A172 (cell line): ENCODE measurements at regions not wholly inside any gene's neighbourhood (a gene's known extent, or its start where the extent isn't known, plus 50 kb on each side); places are given as distances from the start of the nearest gene placed in this dataset.

Source experiments
- DNase-seq: peaks from one replicate; pipeline ENCODE4 v3.0.0-alpha.2; 2015; ENCODE audit warnings: low spot score

DNA sequence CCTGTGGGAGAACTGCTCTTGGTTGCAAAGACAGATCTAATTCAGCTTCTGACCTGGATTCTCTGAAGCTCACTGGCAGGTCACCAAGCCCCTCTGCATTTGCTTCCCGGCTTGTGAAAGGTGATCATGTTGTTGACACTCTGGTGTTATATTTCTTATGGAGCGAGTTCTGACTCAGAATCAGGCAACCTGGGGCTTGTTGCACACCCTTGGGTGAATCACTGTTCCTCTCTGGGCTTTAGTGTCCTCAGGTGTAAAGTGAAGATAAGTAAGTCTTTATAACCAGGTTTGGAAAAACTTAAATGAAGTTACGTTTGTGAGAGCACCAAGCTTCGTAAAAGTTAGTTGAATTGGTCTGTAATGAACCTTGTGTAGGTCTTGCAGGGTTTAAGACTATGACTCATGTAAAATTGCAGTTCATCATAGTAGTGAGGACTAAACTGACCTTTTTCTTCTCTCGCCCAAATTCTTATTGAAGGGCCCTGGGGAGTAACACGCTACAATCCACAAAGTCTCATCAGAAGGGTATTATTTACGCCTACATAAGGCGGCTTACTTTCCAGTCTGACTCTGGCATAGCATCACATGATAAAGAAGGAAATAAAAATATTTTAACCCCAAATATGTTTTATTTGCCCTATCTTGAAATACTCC is 218.6 kb downstream of the TMEM38B start:
- no peak for DNase-seq

DNA sequence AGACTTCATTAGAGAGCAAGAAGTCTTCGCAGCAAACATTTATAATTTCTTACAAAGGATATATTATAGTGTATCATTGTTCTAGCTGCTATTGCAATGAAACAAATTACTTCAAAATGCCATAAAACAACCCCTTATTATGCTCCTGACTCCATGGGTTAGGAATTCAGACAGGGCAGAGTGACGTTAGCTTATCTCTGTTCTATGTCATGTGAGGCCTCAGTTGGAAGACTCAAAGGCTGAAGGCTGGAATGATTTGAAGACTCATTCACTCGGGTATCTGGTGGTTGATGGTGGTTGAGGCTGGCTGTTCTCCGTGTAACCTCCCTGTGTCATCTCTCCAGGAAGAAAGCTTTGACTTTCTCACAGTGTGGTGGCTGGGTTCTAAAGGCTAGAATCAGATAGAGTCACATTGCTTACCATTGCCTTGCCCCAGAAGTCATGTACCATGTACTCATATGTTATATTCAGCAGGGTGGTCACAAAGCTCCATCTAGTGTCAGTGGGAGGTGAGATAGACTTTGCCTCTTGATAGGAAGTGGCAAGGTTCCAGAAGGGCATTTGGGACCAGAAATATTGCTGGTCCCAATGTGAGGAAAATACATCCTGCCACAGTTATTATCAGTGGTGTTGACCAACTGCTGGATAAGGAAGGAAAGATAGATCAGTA is 226.9 kb downstream of the TMEM38B start:
- DNase-seq = no peak

DNA sequence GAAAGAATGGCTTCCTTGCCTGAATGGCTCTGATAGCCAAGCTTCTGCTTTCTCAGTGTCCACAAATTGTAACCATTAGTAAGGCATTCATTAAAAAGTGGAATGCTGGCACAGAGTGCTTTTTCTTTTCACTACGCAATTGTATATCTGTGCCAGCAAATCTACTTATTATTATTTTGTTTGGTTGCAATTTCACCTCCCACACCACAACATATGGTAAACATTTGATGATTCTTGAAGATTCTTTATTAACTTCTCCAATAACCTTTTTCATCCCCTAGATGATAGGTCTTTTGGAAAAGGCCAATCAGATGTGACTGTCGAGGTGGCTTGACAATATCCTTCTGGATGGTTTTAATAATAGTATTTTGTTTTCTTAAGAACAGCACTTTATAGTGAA is 234.1 kb downstream of the TMEM38B start:
- DNase-seq = no peak

DNA sequence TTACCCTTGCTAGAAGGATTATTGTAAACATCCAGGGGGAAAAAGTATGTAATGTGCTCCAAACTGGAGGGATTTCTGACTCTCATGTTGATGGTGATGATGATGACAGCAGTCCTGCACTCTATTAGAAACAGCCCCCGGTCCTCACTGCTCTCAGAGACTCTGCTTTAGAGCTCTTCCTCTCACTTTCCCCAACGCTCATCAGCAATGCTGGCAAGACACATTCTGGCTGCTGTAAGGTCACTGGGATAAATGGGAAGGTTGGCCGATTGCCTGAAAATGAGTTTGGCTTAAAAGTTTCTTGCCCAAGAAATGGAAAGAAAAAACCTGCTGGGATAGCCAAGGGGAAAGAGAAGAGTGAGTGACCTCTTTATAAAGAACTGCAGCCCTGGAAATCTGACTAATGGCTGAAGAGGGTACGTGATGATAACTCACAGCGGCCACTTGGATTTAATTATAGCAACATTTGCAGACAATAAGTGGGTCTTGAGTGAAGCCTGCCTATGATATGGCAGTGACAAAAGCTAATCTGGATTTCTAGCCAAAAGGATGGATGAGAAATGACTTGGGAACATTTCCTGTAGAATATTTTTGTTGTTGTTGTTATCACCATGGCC is 235.8 kb downstream of the TMEM38B start:
- no peak for DNase-seq

DNA sequence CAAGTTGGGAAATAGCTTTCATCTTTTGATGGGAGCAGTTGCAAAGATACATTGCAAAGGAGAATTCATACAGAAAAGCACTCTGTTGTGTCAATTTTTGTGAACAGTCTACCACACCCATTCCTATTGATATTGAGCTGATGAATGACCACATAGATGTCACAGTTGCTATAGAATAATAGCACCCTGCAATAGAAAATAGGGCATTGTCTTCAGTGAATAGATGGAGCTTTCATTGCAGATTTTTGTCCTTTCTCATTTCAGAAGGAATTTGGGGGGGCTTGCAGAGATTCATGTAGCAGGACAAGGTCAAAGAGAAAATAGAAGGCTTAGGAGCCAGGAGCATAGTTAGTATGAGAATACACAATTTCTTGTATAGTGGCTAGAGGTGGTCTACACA is 237.9 kb downstream of the TMEM38B start:
- no peak for DNase-seq

DNA sequence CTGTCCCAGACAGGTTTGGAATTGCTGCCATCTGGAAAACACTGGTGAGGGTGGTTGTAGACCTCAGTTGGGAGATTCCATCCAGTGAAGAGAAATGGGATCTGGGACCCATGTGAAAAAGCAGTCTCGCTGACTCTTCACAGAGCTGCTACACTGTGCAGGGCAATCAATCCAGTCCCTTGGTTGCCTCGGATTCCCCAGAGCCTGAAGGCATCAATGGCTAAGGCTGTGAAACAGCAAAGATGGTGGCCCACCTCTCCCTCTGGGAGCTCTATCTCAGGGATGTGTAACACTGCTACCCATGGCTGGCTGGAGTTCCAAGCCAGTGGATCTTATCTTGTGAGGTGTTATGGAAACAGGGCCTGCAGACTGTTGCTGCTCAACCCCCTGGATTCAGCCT is 256.1 kb downstream of the TMEM38B start:
- no peak for DNase-seq

DNA sequence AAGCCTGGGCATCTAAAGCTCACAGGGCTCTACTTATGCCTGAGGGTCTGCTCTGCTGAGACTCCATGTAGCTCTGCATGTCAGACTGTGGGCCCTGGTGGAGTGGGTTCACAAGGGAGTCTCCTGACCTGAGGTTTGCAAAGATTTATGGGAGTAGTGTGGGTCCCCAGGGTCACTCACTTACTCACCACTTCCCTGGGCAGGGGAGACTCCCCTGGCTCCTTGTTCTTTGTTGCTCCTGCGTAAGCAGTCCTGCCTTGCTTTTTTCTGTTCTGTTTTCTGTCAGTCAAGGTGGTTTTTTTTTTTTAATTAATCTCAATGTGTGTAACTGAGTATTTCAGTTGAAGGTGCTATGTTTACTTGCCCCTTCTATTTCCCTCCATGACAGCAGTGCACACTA is 256.6 kb downstream of the TMEM38B start:
- DNase-seq = no peak

DNA sequence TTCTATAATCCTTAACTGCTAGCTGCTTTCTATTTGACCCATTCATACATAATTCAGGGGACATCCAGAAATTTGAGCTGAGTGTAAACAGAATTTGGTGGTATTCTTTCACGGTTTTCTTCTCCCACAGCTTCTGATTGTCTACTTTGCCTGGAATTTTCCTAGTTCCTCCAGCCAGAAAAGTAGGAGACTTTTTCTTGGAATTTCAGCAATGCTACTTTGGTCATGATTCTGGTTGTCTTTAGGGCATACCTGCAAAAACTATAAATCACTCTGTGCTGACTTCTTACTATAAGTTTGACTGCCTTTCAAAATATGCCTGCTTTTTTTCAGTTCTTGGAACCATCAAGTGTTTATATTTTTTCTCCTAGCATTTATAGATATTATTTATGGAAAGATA is 260.2 kb downstream of the TMEM38B start:
- no peak for DNase-seq

DNA sequence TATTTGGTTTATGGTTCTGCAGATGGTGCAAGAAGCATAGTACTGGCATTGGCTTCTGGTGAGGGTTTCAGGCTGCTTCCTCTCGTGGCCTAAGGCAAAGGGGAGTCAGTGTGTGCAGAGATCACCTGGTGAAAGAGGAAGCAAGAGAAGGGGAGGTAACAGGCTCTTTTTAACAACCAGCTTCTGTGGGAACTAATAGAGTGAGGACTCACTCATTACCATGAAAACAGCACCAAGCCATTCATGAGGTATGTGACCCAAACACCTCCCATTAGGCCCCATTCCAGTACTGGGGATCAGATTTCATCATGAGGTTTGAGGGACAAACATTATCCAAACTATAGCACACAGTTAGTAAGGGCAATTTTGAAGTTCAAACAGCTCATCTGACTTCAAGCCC is 263.5 kb downstream of the TMEM38B start:
- no peak for DNase-seq

DNA sequence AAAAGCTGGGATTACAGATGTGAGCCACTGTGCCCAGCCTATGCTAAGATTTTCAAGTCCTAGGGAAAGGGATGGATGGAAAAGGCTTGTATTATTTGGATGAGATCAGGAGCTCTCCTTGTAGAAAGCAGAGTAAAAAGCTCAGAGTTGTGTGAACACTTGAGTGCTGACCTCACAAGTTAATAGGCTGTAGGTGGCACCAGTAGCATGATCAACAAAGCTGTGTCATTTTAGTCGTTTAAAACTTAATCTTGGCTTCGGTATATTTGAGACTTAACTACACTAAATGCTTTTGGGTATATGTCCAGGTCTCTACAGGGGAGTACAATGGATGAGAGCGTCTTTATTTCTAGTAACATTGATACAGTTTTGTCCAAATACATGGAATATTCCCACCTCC is 264.2 kb downstream of the TMEM38B start:
- DNase-seq = no peak

DNA sequence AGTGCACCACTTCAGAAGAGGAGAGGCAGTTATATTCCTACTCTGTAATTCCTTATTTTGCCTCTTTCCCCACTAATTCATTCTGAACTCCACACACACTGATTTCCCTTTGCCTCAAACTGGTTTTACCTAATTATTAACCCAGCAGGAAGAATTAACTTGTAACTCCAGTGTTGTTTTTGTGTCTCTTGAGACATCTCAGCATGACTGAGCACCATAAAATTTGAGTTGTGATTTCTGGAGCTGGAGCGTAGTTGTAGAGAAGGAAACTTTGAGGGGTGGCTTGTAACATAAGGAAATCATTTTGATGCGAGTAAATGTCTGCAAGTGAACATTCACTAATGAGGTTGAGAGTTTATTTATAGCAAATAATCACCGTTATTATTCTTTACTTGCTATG is 265.2 kb downstream of the TMEM38B start:
- no peak for DNase-seq

DNA sequence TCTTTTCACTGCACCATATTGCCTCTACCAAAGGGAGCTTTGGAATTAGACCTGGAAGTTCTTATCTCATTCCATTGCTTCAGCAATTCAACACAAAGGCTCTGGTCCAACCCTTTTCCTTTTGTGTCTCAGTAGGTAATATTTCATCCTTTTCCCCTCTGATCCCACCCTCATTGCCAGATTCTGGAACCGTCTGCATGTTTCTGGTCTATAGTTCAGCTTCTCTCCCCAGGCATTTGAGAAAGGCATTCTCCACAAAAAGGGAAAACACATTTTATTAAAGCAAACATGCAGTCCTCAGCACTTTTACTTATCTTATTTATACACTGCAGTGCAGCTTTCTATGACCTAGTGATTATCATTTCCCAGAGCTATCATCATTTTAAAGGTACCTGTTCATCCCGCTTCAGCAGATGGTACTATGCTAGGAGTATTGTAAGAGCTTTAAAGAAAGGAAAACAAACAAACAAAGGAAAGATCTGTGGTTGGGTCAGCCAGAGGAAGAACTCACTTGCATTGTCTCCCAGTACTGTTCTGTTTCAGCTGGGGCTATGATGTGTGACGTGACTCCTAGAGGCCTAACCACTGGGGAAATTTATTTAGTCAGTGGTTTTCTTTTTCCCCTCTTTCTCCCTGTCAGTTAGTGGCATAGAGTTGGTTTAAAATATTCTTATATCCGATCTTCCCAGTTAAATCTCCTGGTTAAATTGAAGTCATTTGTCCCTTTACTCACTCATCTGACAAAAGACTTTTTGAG is 269.2 kb downstream of the TMEM38B start:
- no peak for DNase-seq

DNA sequence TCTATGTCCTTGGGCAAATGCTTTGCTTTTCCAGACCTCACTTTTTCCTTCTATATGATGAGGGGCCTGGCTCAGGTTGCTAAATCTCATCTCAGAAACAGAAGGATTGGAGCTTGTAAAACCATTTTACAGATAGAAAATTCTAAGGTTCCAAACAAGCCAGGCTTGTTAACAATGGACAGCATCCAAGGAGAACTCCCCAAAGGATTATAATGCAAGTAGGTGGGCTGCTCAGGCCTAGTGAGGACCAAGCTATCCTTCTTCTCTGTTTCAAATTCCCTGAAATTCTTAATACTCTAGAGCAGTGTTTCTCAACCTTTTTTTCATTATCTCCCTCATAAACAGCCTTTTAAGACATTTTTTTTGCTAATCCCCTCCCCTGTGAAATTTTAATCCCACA is 269.8 kb downstream of the TMEM38B start:
- no peak for DNase-seq

DNA sequence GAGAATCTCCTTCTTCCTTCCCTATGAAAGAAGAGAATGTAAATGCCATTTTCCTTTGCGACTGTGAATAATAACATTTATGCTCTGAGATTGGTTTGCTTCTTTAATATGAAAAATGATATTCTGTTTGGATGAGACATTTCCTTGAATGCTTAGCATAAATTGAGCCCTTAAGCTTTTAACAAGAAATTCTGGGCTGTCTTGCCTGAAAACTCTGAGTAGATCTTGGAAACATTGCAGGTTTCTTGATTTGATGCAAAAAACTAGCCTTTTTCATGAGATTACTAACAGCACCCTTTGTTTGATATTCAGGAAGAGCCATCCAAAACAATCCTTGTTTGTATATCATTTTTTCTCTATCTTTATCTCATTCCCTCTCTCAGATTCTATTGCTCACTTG is 272.5 kb downstream of the TMEM38B start:
- no peak for DNase-seq

DNA sequence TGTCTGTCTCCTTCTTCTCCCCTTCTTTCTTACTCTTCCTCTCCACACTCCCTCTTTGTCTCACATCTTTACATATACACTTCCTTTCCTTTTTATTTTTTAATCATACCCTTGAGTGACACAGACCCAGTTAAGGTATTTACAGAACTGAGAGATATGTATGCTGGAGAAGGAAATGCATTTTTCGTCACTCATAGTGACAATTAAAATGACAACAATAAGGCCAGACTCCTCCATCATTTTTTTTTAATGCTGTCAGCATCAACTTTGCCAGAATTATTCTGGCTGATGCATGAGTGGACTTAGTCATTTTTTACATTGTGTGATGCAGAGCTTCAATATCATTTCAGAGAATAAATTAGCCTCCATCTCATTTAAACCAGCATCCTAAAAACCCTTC is 272.9 kb downstream of the TMEM38B start:
- no peak for DNase-seq

DNA sequence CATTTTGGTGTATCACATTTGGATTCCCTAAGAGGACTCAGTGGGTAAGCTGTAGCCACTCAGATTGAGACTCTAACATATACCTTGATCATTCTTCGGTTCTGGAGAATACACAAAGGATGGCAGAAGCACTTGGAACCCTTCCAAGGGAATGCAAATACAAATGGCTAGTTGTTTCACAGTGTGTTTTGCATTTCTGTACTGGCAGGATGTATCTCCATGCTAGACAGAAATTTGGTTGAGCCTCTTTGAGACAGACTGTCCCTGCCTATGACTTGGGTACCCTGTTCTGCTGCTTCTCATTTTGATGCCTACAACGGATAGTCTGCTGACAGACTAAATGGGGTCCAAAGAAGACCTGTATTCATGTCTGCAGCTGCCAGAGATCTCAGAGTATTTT is 273.5 kb downstream of the TMEM38B start:
- DNase-seq = no peak

DNA sequence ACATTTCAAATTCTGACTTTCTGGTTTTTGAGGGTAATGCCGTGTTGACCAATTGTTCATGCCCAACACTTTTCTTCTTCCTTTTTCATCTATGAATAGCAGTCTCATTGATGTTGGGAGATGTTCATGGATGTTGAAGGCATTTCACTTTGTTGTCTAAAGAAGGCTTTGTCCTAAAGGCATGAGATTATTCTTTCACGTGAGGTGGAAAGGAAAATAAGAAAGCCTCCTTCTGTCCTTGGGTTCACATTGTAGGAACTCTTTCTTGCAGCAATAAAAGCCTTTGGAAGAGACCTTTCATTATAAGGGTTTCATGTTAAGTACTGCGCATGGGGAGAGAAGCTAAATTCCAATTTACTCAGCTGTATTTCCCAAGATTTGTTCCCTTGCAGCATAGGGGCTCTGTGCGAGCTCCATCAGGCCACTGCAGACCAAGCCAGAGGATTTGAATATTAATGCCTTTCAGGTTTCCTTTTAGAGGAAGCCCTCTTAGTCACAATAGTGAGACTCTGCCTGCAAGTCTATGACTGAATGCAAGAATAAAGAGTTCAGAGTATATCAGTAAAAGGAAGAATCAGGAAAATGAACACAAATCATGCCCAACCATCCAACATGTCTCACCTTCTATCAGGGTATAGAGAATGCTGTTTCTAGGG is 274.6 kb downstream of the TMEM38B start:
- DNase-seq = no peak

DNA sequence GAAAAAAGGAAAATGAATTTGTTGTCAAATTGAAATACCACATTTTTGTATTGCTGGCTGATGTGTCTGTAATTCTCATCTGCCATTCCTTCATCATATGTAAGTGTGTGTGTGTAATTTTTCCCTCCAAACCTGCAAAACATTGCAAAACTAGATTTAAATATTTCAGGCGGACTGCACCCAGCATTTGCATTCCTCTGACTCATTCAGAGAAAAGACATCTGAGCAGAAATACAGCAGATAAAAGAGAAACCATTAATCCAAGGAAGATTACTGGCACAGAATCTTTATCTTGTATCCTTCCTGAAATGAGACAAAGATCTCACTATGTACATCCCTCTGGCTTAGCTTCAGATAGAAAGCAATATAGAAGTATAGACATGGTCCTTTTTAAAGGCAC is 275.3 kb downstream of the TMEM38B start:
- no peak for DNase-seq

DNA sequence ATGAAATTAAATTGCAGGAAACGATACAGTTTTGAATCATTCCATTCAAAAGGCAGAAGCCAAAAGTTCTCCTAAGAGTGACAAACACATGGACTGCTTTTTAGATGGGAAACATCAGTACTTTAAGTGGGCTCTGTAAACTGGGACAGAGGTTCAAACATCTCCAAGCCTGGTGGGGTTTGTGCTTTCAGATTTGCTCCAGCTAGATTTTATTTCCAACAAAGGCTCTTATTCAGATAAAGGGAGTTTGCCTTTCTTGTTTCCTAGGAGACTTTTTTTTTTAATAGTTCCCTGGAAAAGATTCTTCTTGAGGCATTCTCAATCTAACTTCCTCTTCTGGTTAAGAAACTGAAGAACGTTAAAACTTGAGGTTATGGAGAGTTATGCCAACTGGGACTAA is 277.6 kb downstream of the TMEM38B start:
- DNase-seq = no peak

DNA sequence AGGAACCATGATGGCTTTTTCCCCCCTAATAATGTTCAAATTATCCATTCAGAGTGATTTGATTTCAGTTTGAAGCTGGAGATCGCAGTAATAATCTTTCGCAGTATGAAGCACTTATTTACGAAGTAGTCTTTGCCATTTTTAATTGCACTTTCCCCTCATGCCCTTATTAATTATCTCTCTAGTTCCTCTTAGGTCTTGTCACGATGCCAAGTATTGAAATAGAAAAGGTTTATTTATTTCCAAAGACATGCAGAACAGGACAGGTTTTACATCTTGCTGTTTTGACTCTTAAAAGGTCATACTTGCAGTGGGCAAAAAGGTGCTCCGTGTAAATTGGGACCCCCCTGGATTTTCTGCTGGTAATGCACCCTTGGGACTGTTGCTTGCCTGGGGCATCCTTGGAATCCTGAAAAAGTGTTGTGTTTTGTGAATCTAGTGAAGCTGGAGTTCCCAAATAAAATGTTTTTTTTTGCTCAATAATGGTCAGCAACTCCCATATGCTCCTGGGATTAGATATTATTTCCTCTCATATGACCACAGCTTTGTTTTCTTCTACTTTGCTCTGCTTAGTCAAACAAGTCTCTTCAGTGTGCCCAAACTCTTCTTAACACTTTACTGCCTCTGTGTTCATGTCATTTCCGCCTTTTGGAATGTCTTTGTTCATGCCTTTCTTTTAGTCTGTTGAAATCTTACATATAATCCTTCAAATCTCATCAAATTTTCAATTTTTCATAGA is 278.3 kb downstream of the TMEM38B start:
- DNase-seq = no peak

DNA sequence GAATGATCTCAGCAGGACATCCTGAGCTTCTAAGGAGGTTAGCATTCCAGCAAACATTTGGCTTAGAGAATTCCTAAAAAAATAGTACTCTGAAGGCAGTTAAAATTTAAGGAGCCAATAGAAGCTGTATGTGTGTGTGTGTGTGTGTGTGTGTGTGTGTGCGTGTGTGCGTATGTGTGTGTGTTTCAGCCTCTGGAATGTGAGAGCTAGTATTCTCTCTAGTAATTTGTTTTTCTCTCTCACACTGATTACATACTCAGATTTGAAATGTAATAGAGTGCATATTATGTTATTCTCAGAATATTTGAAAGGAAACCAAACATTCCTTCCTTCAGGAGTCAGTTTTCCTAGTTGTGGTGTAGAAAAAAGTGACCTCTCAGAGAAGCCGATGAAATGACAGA is 279.6 kb downstream of the TMEM38B start:
- DNase-seq = no peak
